ENCODE measurements at regions not wholly inside any gene's neighbourhood (a gene's known extent, or its start where the extent isn't known, plus 50 kb on each side); places are given as distances from the start of the nearest gene placed in this dataset.

DNA sequence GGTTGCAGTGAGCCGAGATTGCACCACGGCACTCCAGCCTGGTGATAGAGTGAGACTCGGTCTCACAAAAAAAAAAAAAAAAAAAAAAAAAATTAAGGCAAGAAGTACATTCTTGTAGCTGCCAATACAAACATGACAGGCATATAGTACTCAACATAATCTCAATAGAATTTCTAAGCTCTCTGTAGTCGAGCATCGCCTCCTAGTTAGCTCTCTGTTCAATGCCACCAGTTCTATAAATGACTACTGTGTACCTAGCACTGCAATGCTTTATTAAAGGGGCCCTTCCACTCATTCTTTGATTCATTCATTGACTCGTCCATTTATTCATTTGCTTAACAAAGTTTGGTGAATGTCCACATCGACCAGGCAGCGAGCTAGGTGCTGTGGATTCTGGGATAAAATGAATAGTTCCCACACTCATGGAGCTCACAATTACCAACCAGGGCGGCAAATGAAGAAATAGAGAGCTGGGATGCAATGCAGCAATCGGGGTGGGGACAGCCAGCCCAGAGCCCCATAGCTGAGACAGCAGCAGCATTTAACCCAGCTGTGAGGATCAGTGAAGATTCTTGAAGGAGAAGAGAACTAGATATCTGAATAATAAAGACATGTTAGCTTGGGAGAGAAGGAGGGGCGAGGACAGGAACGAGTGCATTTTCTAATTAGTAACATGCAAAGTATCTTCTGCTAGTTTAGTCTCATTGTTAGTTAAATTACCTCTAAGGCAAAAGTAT, 349.8 kb downstream of the LPIN1 start:
- FAIRE-seq = no peak

DNA sequence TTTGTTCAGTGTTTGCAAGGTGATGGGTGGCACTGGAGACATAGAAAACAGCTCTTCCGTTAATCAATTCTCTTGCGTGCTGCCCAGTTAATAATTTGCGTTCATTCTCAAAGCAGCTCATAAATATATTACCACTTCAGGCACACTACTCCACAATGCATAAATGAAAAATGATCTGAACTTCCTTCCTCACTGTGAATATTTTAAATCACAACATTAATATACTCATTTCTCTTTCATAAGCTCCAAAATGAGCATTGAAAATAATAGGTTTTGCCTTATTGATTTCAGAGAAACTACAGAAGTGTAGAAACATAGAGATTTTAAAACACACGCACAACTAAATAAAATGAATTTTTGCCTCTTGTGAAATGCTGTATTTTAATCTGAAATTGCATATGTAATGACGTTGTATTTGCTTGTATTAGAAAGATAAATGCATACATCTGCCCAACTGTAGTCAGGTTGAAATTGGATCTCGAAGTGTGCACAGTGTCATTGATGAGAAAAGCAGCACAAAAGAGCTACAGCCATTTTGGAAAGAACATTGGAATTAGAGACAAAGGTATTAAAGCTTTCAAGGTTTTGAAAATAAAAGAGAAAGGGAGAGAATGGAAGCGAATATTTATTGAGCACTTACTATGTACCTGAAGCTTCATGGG, 350.5 kb downstream of the LPIN1 start:
- DNase-seq (ENCODE audit: extremely low spot score, insufficient read length, low read depth) (no peak), FAIRE-seq (no peak)

More for the DNA sequence above, 349.8 kb downstream of the LPIN1 start:
- DNase-seq (ENCODE audit: extremely low spot score, insufficient read length, low read depth) = no peak

DNA sequence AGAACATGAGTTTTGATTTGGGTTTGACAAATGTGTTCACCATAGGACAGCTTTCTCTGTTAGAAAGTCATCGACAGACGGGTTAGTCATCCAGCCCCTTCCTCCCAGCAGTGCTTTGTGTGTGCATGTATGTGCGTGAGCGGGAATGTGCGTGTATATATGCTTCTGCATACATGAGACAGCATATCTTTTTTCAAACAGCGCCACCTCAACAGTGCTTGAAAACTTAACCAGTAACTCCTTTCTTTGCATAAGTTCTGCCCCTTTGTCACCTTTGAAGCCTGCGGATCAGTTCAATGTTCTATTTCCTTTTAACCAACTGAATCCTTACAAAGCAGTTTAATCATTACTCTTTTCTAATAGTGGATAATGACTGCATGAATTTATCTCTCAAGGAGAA, 351.4 kb downstream of the LPIN1 start:
- FAIRE-seq = no peak

DNA sequence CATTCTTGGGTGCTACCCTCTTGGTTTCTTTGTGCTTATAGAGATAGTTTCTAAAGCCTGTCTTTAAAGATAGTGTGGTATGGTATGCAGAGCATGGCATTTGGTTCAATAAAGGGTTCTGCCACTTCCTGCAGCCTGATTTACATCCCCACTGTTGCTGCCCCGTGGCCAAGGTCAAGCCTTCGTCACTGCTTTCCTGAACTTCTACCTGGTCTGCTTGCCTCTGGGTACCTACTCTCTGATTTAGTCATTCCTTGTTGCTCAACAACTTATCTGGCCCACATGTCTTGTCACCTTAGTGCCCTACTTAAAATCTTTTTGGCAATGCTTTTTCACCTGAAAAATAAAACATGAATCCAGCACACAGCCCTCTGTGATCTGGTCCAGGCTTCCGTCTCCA, 352.9 kb downstream of the LPIN1 start:
- DNase-seq (ENCODE audit: extremely low spot score, insufficient read length, low read depth) (no peak), FAIRE-seq (no peak)

More for the DNA sequence above, 351.4 kb downstream of the LPIN1 start:
- no peak for DNase-seq (ENCODE audit: extremely low spot score, insufficient read length, low read depth)

DNA sequence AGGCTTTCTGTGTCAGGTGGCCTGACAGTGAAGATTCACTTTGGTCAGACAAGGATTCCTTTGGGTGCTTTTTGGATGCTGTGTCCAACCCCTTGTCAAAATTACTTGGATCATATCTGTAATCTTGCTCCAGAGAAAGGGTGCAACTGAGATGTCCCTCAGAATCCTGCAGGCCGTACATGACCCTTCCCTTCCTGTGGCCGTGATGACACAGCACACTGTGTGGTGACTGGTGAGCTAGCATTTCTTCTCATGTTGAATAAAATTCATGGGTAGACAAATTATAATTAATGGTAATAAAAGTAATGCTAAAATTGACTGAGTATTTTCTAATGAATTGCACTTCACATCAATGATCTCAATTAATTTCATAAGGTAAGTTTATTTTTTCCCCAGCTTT, 356.2 kb downstream of the LPIN1 start:
- FAIRE-seq (no peak), DNase-seq (ENCODE audit: extremely low spot score, insufficient read length, low read depth) (no peak)

DNA sequence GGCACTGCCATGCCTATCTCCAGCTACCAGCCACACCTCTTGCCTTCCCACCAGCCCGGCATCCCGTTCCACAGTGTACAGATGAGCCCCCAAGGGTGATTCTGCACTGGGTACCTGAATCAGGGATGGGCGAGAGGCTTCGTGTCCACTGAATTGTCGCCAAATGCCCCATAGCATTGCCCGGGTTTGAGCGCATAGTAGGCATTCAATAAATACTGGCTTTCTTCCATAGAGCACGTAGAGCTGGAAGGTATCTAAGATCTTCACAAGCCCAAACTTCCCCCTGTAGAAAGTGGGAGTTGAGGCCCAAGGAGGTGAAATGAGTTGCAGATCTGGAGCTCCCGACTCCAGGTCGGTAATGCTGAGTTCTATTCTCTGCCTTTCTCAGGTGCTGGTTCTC, 358.7 kb downstream of the LPIN1 start:
- no peak for FAIRE-seq
- DNase-seq (ENCODE audit: extremely low spot score, insufficient read length, low read depth) = no peak

DNA sequence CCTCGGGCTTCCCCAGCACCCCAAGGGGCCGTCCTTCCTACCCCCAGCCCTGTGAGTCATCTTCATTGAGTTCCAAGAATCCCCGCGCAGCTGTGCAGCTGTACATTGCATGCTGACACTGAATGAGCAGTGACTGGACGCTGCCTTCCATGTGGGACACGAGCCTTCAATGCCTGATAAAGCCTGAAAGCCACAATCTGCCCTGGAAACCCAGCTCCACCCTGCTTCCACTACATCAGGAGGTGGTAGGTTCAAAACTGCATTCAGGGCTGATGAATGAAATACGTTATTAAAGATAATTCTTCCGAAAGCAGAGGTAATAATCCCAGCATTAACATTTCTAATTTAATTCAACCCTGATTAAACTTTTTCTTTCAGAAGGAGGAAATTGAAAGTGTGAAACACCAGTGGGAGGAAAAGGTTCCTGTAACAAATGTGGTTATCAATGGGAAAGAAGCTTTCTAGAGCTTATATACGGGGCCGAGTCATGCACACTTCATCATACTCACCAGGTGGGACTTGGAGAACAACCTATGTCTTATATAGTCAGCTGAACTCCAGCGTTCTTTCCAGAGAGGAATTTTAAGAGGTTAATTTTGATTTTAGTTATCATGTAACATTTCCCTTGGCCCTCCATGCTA, 360.1 kb downstream of the LPIN1 start:
- FAIRE-seq = no peak
- DNase-seq (ENCODE audit: extremely low spot score, insufficient read length, low read depth) = no peak

DNA sequence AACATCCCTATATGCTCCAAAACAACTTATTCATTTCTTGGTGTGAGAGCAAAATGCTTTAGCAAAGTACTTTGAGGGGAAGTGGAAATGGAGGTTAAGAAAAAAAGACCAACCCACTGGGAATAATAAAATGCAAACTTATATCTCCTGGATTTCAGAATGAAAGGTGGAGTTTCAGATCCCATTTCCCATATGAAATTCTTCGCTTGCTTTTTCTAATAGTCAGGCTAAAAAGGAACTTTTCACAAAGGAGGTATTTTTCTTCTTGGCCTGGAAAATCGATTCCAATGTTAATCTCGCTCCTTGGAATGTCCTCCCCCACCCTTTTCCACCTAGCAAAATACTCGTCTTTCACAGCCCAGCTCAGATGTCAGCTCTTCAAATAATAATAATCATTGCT, 360.9 kb downstream of the LPIN1 start:
- no peak for DNase-seq (ENCODE audit: extremely low spot score, insufficient read length, low read depth)

DNA sequence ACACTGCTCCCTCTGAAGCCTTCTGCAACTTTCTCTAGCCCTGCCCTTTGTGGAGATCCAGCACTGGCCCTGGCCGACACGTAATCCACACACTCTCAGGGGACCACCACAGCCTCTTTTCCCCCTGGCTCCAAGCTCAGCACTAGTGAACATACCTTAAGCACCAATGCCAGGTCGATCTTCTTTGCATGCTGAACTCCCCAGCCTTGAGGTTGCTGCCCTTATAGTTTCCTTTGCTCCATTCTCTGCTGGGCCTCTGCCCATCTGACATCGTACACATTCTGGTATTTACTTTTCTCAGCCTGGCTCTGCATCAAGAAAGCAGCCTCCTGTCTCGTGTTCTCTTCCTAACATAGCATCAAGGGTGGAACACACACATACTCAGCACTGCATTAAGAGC, 361.5 kb downstream of the LPIN1 start:
- FAIRE-seq (no peak), DNase-seq (ENCODE audit: extremely low spot score, insufficient read length, low read depth) (no peak)

More for the DNA sequence above, 360.9 kb downstream of the LPIN1 start:
- FAIRE-seq = no peak

DNA sequence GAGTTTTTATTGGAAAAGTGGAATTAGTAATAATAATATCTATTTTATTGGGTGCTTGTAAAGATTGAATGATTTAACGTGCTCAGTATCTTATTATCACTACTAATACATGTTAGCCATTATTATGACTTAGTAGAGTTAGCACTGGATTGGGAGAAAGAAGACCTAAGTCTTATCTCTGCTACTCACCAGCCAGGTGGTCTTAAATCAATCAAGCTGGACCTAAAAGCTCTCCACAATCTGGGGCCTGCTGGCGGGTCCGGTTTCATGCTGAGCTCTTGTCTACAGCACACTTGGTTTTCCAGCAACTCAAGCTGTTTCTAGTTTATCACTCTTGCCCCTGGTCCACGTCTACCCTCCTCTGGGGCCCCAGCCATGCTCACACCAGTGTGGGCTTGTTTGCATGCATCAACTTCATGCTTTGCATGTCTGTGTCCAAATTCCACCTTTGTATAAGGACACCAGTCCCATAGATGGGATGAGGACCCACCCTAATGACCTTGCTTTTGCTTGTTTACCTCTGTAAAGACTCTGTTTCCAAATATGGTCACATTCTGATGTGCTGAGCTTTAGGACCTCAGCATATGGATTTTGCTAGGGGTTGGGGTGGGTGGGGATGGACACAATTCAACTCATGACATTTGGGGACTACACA, 363.1 kb downstream of the LPIN1 start:
- no peak for FAIRE-seq
- no peak for DNase-seq (ENCODE audit: extremely low spot score, insufficient read length, low read depth)

DNA sequence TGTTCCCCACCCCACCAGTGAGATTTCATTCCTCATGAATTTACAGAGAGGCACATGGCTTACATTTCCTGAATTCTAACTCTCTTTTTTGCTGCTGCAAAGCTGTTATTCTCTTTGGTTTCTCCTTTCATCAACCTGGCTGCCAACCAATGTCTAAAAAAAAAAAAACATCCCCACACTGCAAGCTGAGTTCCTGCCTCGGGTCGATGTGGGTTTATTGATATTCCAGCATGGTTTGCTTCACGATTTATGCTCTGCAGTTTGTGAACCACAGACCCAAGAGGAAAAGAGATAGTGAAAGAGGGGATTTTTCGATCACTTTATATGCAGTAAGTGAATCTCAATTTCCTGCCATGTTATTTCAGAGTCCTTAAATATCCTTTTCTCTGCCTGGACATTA, 363.6 kb downstream of the LPIN1 start:
- no peak for FAIRE-seq
- DNase-seq (ENCODE audit: extremely low spot score, insufficient read length, low read depth) = no peak

DNA sequence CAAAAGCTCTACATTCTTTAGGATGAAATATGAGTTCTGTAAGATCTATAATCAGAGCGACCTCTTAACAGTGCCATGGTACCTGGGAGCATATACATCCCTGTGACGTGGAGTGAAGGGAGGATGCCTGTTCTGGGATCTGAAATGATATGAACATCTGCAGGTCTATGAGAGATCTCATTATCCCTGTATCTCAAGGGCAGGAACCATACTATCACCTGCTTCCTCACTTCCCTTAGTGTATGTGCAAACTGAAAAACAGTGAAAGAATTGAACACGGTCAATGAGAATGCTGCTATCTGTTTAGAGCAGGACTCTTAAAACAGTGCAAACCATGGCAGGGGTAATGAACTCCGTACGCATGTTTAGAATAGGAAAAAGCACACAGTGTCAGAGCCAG, 364.0 kb downstream of the LPIN1 start:
- FAIRE-seq (no peak), DNase-seq (ENCODE audit: extremely low spot score, insufficient read length, low read depth) (no peak)

DNA sequence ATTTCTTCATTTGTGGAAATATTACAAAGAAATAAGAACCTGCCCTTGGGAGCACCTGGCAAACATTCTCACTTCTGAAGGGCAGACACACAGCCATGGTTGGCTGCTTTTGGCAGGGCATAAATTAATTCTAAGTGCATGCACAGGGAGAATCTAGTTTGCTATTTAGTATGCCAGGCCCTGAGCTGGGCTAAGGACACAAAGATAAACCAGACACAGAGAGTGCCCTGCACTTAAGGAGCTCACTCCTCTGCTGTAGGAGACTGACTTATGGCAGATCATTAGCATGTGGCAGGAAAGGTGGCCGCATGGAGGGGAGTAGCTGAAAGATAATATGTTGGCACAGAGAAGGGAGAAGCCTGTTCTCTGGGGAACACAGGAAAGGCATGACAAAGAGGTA, 367.0 kb downstream of the LPIN1 start:
- no peak for DNase-seq (ENCODE audit: extremely low spot score, insufficient read length, low read depth)
- no peak for FAIRE-seq

DNA sequence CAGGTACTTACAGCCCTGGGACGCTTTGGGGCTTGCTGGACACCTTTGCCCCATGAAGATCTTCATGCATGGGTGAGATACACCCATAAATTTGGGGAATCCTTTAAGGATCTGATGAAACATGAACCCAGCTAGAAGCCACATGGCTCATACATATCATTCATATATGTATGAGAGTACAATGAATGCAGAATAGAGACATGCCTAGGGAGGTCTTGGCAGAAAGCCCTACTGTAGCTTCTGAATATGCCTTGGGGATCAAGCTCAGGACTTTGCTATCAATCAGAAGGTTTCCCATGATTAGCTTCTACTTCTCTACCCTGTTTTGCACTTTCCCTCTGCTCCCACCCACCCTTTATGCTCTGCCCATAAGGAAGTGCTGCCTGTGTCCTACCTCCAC, 368.4 kb downstream of the LPIN1 start:
- DNase-seq (ENCODE audit: extremely low spot score, insufficient read length, low read depth) = no peak
- FAIRE-seq = no peak

DNA sequence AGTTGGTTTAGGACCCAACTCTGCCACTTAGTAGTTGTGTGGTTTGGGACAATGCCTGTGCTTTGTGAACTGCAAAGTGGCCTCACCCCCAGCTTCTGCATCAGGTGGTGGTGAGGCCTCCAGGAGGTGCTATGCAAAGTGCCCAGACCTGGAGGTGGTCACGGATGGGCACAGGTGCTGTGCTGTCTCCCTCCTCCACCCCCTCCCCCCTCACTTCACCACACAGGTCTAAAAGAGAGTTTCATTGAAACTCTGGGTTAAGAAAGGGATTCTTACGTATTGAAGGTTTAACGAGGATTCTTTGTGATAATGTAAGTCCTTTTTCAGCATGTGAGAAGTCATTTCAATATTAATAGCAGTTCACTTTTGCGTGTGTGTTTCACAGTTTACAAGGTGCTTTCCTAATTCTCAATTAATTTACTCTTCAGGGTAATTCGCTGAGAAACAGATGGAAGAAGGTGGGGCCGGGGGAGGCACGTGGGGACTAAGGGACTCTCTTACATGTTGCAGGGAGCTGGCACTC, 369.9 kb downstream of the LPIN1 start:
- FAIRE-seq (no peak), DNase-seq (ENCODE audit: extremely low spot score, insufficient read length, low read depth) (no peak)

DNA sequence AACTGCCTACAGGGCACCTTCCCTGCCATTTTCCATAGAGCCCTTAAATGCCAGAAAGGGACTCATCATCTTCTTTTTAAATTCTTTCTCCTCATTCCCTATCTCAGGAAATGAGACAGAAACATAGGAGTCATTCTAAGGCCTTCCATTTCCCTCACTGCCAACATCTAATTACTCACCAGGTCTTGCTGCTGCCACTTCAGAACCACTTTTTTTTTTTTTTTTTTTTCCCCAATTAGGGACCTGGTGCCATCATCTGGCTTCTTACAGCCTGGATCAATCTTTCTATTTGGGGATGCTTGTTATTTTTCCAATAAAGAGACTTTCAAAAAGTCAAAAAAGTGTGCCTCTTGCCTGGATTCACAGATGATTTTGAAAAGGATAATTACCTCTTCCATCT, 373.4 kb downstream of the LPIN1 start:
- DNase-seq (ENCODE audit: extremely low spot score, insufficient read length, low read depth) (no peak), FAIRE-seq (no peak)

DNA sequence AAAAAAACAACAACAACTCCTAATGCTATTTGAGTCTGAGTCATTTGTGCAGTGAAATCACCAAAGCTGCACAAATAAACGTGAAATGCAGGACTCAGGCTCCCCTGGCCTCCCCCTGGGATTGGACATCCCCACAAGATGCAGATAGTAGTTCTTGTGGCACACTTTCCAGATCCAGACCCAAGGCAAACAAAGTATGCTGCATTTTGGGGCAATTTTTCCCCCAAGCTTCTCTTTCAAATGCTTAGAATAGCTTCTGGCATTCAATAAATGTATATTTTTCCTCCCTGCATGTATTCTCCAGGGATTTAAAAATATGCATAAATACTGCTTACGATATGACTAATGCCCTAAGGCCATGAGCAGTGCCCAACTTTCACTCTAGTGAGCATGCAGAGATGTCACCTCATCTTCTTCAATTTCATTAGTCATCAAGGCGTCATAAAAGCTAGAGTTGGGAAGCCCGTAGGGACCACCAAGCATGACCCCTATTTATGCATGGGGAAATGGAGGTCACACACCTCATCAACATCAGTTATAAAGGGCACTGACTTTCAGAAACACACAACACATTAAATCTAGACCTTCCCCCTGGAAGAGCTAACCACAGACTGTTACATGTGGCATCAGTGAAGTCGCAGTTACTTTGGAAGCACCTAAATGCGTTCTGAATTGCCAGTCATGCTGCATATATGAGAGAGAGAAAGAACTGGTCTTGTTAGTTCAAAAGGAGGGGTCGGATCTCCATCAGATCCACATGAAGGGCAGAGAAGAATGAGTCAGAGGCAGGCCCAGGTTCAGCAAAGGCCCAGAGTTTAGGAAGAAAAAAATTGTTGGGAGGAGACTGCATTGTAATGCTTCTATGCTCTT, 374.1 kb downstream of the LPIN1 start:
- FAIRE-seq (no peak), DNase-seq (ENCODE audit: extremely low spot score, insufficient read length, low read depth) (no peak)

DNA sequence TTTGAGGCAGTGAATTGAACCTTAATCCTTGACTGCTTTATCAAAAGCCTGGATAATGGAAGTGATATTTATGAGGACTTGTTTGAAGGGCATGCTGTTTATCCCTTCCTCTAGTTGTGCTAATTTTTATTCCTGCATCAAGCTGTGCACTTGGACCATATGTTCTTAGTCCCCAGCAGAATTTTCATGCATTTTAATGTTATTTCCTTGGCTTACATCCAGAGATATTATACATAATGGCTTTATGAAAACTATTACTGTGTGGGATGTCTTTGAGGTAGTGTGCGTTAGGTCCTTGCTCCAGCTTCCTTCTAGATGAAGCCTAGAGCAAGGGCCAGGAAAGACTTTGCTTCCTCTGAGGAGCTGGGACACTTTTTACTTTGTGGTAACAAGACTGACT, 378.4 kb downstream of the LPIN1 start:
- DNase-seq (ENCODE audit: extremely low spot score, insufficient read length, low read depth) = no peak
- FAIRE-seq = no peak

DNA sequence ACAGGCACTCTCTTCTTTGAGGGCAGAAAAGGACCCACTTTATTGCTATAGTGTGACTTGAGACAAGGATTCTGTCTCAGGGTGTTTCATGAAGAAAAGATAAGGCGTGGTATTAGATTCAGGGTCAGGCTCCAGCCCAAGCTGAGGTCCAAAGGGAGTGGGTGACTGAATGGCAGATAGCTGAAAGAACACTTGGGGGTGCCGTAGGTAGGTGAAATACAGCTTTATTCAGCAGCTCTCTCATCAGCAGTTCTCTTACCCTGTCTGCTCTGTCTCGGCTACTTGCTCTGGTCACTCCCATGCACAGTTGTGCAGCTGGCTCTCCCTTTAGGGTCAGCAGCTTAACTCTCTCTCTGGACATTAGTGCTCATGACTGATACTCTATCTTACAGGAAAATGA, 379.9 kb downstream of the LPIN1 start:
- DNase-seq (ENCODE audit: extremely low spot score, insufficient read length, low read depth) (no peak), FAIRE-seq (no peak)

DNA sequence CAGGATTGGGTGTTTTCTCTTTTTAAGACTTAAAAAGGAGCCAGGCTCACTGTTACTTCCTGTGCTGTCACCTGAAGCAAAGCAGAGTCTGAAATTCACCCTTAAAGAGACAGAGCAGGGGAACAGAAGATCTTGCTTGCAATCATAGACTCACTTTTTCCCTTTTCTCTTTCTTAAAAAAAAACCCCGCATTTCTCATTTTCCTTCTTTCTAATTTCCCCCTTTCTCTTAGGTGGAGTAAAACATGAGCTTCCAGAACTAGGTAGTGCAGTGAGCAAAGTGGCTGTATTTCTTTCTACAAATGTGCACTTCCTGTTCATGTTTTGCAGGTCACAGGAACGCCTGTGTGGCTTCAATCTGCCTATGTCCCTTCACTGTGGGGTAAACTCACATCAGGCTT, 381.2 kb downstream of the LPIN1 start:
- FAIRE-seq (no peak), DNase-seq (ENCODE audit: extremely low spot score, insufficient read length, low read depth) (no peak)
